MCF 10A (cell line): ENCODE measurements at regions not wholly inside any gene's neighbourhood (a gene's known extent, or its start where the extent isn't known, plus 50 kb on each side); places are given as distances from the start of the nearest gene placed in this dataset.

Source experiments
- BruUV-seq: library from RNA; stranded (reverse); fragments of 400-500 nt; replicated peaks from 2 replicates; lab custom pipeline; 2021; lab: Mats Ljungman, UMichigan
- CTCF ChIA-PET: fragments of 300-600 bp; sonication (Branson Sonifier 250); formaldehyde crosslinking; extraction: SDS; loops from one replicate; lab custom pipeline; 2021; ENCODE audit warnings: antibody characterized with exemption, inconsistent platforms; lab: Yijun Ruan, JAX
- POLR2A ChIA-PET: fragments of 300-600, 350-650 bp; sonication (Branson Sonifier 250); formaldehyde crosslinking; extraction: SDS; loops from one replicate; lab custom pipeline; 2020; ENCODE audit warnings: antibody characterized with exemption, inconsistent platforms; lab: Yijun Ruan, JAX
- DNase-seq: peaks from one replicate; pipeline ENCODE4 v3.0.0-alpha.2; 2018; ENCODE audit not compliant: unreplicated experiment
- H3K27ac Mint-ChIP-seq: one replicate; pipeline ENCODE4 v1.8.0; 2022; ENCODE audit warnings: mild to moderate bottlenecking, low read depth, mixed read lengths; ENCODE audit not compliant: unreplicated experiment
- H3K27me3 Mint-ChIP-seq: one replicate; pipeline ENCODE4 v1.8.0; 2022; ENCODE audit warnings: mixed read lengths; ENCODE audit not compliant: insufficient read depth, unreplicated experiment
- H3K36me3 Mint-ChIP-seq: one replicate; pipeline ENCODE4 v1.8.0; 2022; ENCODE audit warnings: mild to moderate bottlenecking, moderate library complexity, mixed read lengths; ENCODE audit not compliant: insufficient read depth, unreplicated experiment
- H3K4me1 Mint-ChIP-seq: one replicate; pipeline ENCODE4 v1.8.0; 2022; ENCODE audit warnings: mixed read lengths; ENCODE audit not compliant: insufficient read depth, unreplicated experiment
- H3K4me3 Mint-ChIP-seq: one replicate; pipeline ENCODE4 v1.8.0; 2022; ENCODE audit warnings: mild to moderate bottlenecking, moderate library complexity, mixed read lengths; ENCODE audit not compliant: unreplicated experiment
- H3K9me3 Mint-ChIP-seq: one replicate; pipeline ENCODE4 v1.8.0; 2022; ENCODE audit warnings: mixed read lengths; ENCODE audit not compliant: unreplicated experiment
- intact Hi-C: fragments of 100-400 bp; cut with micrococcal nuclease; formaldehyde crosslinking; loops from 2 replicates; pipeline ENCODE4 v1.14.1; 2022
- TF ChIP-seq, protein P1 (sequence below): fragments of 200-600 bp; IDR thresholded peaks from one replicate; pipeline ENCODE4 v1.8.0; 2022; ENCODE audit warnings: antibody characterized with exemption, mild to moderate bottlenecking; ENCODE audit not compliant: unreplicated experiment

DNA sequence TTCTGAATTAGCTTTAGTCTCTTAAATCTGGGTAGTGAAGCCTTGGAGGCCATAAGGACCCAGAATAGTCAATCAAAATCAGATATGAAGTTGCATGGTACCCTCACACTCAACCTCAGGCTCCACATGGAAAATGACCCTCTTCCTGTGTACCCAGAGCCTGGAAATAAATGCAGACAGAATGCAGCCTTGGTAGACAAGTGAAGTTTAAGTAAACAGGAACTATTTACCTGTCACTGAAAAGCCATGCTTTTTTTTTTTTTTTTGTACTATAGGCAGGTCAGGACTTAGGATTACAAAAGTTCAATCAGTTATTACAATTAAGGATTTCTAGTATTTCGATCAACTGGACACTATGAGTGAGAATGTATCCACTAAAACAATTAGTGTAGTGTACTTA lies 2654.2 kb upstream of the PCDH20 start:
- no peaks in the 10 kb centered on the region for H3K9me3 Mint-ChIP-seq
- H3K36me3 Mint-ChIP-seq, result no peaks in the 10 kb centered on the region
- no peak overlapping the region for H3K27ac Mint-ChIP-seq
- POLR2A ChIA-PET, result interaction anchor here (0.7 kb wide), 1 partner anchor 37 kb away, joined by 3 read pairs; no protein-coding TSS in a partner anchor
- no peaks in the 10 kb centered on the region for H3K27me3 Mint-ChIP-seq
- BruUV-seq, result no TSS peak
- CTCF ChIA-PET, result no interaction called here
- no peaks in the 10 kb centered on the region for H3K4me1 Mint-ChIP-seq
- TF ChIP-seq, protein P1, sequence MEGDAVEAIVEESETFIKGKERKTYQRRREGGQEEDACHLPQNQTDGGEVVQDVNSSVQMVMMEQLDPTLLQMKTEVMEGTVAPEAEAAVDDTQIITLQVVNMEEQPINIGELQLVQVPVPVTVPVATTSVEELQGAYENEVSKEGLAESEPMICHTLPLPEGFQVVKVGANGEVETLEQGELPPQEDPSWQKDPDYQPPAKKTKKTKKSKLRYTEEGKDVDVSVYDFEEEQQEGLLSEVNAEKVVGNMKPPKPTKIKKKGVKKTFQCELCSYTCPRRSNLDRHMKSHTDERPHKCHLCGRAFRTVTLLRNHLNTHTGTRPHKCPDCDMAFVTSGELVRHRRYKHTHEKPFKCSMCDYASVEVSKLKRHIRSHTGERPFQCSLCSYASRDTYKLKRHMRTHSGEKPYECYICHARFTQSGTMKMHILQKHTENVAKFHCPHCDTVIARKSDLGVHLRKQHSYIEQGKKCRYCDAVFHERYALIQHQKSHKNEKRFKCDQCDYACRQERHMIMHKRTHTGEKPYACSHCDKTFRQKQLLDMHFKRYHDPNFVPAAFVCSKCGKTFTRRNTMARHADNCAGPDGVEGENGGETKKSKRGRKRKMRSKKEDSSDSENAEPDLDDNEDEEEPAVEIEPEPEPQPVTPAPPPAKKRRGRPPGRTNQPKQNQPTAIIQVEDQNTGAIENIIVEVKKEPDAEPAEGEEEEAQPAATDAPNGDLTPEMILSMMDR, result no peak
- intact Hi-C loops, result no loop called here
- no peak for DNase-seq
- H3K4me3 Mint-ChIP-seq, result no peak overlapping the region

DNA sequence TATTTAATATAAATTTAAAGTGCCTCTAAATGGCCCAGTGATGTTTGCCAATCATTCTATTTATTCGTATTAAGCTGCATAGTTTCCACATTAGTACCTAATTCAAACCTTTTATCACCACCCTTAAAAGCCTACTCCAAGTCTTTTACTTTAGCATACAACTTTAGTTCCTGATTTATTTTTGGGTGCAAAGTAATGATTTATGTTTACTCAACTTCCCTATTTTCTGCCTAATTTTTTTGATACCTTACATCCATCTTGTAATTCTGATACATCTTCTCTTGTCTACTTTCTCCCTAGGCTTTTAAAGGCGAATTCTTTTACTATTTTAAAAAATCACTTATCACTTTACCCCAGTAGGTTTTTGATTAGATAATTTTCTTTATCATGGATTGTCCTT lies 2651.1 kb upstream of the PCDH20 start:
- H3K36me3 Mint-ChIP-seq, result no peaks in the 10 kb centered on the region
- BruUV-seq, result no TSS peak
- no peak for DNase-seq
- no peaks in the 10 kb centered on the region for H3K9me3 Mint-ChIP-seq
- CTCF ChIA-PET, result no interaction called here
- POLR2A ChIA-PET, result no interaction called here
- no peaks in the 10 kb centered on the region for H3K4me1 Mint-ChIP-seq
- TF ChIP-seq, protein P1, result no peak
- no peak overlapping the region for H3K27ac Mint-ChIP-seq
- H3K4me3 Mint-ChIP-seq, result no peak overlapping the region
- H3K27me3 Mint-ChIP-seq, result no peaks in the 10 kb centered on the region
- intact Hi-C loops, result no loop called here

DNA sequence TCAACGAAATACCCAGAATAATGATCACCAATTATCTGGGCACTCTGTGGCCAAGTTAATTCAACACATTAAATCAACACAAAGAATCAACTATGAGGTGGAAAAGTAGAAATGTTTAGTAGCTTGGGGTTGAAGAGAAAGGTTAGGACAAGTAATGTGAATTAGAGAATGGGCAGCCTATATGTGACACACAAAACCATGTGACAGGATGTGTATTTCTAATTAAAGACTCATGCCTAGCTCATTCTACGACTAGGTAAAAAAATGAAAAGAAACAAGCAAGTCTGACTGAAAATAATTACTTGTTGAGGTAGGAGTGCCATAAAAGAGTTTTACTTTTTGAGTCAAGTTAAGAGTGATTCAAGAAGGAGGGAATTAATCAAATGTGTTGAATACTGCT lies 2646.0 kb upstream of the PCDH20 start:
- H3K27me3 Mint-ChIP-seq, result no peaks in the 10 kb centered on the region
- intact Hi-C loops, result no loop called here
- POLR2A ChIA-PET, result no interaction called here
- TF ChIP-seq, protein P1, result no peak
- no TSS peak for BruUV-seq
- no peaks in the 10 kb centered on the region for H3K9me3 Mint-ChIP-seq
- CTCF ChIA-PET, result no interaction called here
- no peak overlapping the region for H3K27ac Mint-ChIP-seq
- H3K4me3 Mint-ChIP-seq, result no peak overlapping the region
- no peaks in the 10 kb centered on the region for H3K36me3 Mint-ChIP-seq
- DNase-seq, result no peak
- H3K4me1 Mint-ChIP-seq, result no peaks in the 10 kb centered on the region

GRCh38 chr13:64057372-64058020 lies 2641.8 kb upstream of the PCDH20 start:
- Mint-ChIP-seq H3K4me3 (no peak overlapping the region), H3K36me3 (no peaks in the 10 kb centered on the region), H3K9me3 (no peaks in the 10 kb centered on the region), H3K27ac (no peak overlapping the region), H3K4me1 (no peaks in the 10 kb centered on the region), H3K27me3 (no peaks in the 10 kb centered on the region)
- BruUV-seq, result no TSS peak
- intact Hi-C loops, result no loop called here
- POLR2A ChIA-PET, result no interaction called here
- no peak for DNase-seq
- TF ChIP-seq, protein P1, result no peak
- CTCF ChIA-PET, result no interaction called here
